ENCODE measurements at regions not wholly inside any gene's neighbourhood (a gene's known extent, or its start where the extent isn't known, plus 50 kb on each side); places are given as distances from the start of the nearest gene placed in this dataset.

DNA sequence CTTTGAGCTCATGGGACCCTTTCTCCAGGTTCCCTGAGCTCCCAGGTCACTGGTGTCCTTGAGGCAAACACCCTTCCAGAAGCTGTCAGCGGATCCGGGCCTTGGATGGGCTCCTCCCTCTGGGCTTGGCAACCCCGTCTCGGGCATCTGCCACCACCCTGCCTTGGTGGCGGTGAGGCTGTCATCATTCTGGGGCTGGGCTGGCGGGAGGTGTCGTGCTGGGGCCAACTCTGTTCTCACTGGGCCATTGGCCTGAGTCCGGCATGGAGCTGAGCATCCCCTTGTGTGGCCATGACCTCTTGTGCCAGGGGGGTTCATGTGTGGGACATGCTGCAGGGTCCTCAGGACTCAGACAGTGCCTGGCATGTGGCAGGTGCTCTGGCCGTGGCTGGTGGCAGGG, 197.6 kb downstream of the LAT start:
- TF ChIP-seq, protein P1, sequence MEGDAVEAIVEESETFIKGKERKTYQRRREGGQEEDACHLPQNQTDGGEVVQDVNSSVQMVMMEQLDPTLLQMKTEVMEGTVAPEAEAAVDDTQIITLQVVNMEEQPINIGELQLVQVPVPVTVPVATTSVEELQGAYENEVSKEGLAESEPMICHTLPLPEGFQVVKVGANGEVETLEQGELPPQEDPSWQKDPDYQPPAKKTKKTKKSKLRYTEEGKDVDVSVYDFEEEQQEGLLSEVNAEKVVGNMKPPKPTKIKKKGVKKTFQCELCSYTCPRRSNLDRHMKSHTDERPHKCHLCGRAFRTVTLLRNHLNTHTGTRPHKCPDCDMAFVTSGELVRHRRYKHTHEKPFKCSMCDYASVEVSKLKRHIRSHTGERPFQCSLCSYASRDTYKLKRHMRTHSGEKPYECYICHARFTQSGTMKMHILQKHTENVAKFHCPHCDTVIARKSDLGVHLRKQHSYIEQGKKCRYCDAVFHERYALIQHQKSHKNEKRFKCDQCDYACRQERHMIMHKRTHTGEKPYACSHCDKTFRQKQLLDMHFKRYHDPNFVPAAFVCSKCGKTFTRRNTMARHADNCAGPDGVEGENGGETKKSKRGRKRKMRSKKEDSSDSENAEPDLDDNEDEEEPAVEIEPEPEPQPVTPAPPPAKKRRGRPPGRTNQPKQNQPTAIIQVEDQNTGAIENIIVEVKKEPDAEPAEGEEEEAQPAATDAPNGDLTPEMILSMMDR (IDR thresholded peaks at IDR 0.05; ENCODE audit: poor library complexity, severe bottlenecking), result no peak
- no peak for TF ChIP-seq SMC3 (conservative IDR thresholded peaks at IDR 0.05; ENCODE audit: poor library complexity)
- TF ChIP-seq RAD21 (conservative IDR thresholded peaks at IDR 0.05), result no peak
- no peak for TF ChIP-seq POLR2AphosphoS5 (IDR thresholded peaks at IDR 0.05)
- no peak for TF ChIP-seq TAF1 (IDR thresholded peaks at IDR 0.05; ENCODE audit: low read depth)
- TF ChIP-seq MXI1 (conservative IDR thresholded peaks at IDR 0.05; ENCODE audit: poor library complexity, severe bottlenecking), result no peak
- TF ChIP-seq EZH2 (IDR thresholded peaks at IDR 0.05; ENCODE audit: borderline replicate concordance, insufficient read depth, low read length, poor library complexity, severe bottlenecking), result no peak
- no peak for TF ChIP-seq EP300 (conservative IDR thresholded peaks at IDR 0.05; ENCODE audit: poor library complexity, severe bottlenecking)
- TF ChIP-seq, protein P2, sequence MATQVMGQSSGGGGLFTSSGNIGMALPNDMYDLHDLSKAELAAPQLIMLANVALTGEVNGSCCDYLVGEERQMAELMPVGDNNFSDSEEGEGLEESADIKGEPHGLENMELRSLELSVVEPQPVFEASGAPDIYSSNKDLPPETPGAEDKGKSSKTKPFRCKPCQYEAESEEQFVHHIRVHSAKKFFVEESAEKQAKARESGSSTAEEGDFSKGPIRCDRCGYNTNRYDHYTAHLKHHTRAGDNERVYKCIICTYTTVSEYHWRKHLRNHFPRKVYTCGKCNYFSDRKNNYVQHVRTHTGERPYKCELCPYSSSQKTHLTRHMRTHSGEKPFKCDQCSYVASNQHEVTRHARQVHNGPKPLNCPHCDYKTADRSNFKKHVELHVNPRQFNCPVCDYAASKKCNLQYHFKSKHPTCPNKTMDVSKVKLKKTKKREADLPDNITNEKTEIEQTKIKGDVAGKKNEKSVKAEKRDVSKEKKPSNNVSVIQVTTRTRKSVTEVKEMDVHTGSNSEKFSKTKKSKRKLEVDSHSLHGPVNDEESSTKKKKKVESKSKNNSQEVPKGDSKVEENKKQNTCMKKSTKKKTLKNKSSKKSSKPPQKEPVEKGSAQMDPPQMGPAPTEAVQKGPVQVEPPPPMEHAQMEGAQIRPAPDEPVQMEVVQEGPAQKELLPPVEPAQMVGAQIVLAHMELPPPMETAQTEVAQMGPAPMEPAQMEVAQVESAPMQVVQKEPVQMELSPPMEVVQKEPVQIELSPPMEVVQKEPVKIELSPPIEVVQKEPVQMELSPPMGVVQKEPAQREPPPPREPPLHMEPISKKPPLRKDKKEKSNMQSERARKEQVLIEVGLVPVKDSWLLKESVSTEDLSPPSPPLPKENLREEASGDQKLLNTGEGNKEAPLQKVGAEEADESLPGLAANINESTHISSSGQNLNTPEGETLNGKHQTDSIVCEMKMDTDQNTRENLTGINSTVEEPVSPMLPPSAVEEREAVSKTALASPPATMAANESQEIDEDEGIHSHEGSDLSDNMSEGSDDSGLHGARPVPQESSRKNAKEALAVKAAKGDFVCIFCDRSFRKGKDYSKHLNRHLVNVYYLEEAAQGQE (IDR thresholded peaks at IDR 0.05; ENCODE audit: borderline replicate concordance), result no peak
